ENCODE measurements at regions not wholly inside any gene's neighbourhood (a gene's known extent, or its start where the extent isn't known, plus 50 kb on each side); places are given as distances from the start of the nearest gene placed in this dataset.
"Not testable (repeated sequence)": the region's sequence is repeated elsewhere in the genome, so short reads cannot be mapped to it uniquely, and the experiment has no call there.

DNA sequence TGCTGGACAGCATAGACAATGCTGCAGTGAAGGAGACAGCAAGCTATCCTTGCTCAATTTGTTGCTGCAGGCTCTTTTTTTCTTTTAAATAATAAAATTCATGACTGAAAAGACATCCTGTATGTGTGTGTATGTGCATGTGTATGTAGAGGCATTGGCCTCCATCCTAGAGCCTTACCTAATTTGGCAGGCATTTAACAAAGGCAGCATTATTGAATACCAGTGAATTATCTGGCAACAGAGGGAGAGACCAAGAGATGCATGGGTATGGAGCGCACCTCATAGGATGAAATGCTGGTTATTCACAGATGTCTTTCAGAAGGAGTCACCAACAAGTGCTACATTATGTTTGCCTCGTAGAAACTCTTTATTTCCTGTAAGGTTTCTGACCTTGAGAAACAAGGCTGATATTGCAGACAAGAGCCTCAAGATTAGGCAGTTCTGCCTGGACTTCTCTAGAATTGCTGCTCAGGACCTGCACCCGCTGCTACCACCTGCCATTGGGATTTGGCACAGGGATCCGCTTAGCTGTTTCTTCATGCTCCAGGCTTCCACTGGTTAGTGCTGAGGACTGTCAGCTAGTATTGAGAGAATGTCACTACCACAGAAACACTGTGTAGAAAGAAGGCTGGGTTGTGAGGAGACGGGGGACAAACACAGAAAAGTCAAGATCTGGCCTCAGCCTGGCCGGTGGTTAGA is 247.7 kb upstream of the RFX3 start:
- DNase-seq, result no peak

DNA sequence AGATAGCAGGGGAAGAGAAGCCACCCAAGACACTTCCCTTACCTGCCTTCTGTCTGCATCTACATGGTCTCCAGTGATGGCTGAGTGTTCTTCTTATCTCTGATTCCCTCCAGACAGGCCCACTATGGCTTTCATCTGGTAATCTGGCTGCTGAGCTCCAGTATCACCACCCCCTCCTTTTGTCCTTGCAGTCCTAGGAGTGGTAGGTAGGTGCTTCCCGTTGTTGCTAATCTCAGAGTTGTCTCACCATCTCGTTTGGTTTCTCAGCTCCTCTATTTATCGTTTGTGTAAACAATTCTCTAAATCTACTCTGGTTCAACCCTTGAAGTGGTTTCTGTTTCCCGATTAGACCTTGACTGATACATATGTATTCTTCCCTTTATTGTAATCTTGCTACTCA is 243.8 kb upstream of the RFX3 start:
- DNase-seq, result no peak

DNA sequence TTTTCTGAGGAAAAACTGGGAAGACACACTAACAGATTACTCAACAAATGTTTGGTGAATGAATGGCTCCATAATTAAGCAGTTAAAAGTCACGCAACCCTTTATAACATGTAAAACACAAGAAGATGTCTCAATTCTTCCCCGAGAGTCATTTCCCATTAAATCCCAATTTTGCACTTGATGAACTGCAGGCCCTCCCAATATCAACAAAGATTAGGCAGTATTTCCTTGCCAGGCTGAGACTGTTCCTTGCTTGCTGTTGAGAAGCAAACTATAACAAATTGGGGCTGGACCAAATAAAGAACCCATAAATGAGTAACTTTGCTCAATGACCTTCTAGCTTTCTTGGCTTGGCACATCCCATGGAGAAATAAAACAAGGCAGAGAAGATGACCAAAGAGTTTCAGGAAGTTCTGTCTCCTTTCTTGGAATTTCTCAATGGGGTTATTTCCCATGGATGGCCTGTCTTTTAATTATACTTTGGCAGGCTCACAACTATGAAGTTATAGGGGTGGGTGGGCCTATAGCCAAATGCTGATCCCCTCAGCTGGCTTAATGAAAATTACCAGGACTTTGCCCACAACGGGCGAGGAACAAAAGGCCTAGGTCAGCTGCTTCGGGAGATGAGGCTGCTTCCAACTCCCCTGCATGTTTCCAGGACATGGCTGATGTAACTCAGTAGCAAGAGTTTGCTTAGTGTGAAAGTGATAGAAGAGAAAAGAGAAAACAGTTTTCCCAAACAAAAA is 243.1 kb upstream of the RFX3 start:
- no peak for DNase-seq

DNA sequence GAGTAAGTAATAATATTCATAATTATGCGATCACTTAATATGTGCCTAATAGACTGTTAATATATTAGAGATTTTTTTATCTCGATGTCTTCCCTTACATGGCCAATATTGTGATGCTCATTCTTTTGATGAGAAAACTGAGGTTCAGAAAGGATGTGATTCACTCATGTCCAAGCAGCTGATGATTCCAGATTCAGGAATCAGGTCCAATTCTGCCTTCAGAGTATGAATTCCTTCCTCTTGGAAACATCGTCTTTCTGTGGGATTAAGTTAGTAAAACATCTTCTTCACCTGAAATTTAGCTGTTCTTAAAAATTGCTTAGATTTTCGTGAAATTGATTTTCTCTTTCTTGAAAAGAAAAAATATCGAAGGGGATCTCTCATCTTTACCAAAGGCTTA is 242.5 kb upstream of the RFX3 start:
- DNase-seq, result no peak

DNA sequence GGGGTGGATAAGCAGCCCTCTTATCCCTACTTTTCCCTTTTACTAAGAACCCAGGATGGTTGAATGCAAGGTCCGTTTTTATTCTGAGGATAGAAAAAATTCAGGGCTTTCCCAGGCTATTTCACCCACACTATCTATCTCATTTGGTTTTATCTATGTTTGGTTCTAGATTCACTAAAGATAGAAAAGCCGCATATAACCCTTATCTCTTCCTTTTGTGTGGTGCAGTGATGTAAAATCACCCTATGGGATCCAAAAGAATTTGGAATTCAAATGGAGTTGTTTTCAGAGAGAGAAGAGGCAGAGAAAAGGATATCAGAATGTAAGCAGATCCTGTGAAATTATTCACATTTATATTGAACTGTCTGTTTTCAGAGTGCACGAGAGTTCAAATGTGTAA is 236.3 kb upstream of the RFX3 start:
- DNase-seq, result no peak

DNA sequence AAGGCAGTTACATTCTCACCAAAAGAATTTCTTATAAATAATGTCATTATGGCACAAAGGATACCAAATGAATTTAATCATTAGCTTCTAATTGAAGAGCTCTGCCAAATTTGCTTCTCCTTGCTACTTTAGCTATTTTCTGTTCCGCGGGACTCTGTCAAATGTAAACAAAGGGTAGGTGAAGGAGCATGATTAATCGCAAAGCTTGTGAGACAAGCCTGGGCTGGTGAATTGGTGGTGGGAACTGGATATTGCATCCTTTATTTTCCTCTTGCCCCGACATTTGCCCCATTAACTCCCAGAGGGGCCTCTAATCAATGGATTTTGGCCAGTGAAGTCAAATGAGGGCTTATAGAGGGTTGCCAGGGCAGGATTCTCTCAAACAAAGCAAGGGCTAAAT is 234.2 kb upstream of the RFX3 start:
- DNase-seq, result no peak

DNA sequence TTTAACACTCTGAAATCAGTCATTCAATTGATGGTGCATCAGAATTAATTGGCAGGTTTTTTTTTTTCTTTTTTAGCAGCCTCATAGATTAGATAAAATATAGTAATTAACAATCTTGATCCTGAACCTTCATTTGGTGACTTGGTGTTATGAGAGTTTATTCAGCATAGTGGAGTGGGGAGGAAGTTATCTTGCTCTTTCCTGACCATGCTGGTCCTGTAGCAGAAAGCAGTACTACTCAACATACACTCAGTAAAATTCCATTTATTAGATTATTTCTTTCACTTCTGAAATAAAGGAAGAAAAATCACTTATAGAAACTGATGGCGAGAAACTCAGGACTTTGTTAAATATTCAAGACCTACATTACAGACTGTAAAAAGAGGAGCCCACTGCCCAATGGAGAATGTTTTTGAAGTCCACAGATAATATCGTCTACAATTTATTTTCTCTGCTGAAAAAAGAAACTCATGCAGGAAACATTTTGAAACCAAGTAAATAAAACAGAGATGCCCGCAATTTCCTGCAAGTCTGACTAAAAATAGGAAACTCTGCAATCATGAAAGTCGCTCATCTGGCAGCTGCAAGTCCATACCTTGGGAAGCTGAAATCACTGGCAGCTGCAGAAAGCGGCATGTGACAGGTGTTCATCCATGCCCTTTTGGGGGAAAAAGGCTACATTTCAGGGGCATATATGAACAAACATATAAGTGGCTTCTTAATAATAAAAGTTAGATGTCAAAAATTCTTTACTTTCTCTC is 233.2 kb upstream of the RFX3 start:
- DNase-seq, result no peak

DNA sequence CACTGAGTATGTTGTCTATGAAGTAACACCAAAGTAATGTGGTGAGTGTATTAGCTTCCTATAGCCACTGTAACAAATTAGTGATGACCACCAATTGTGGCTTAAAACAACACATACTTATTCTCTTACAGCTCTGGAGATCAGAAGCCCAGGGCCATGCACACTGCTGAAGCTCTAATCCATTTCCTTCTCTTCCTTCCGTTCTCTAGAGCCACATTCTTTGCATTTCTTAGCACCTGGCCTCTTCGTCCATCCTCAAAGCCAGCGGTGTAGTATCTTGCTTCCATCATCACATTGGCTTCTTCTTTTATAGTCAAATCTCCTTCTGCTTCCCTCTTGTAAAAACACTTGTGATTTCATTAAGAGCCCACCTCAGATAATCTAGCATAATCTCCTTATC is 230.3 kb upstream of the RFX3 start:
- DNase-seq, result no peak

DNA sequence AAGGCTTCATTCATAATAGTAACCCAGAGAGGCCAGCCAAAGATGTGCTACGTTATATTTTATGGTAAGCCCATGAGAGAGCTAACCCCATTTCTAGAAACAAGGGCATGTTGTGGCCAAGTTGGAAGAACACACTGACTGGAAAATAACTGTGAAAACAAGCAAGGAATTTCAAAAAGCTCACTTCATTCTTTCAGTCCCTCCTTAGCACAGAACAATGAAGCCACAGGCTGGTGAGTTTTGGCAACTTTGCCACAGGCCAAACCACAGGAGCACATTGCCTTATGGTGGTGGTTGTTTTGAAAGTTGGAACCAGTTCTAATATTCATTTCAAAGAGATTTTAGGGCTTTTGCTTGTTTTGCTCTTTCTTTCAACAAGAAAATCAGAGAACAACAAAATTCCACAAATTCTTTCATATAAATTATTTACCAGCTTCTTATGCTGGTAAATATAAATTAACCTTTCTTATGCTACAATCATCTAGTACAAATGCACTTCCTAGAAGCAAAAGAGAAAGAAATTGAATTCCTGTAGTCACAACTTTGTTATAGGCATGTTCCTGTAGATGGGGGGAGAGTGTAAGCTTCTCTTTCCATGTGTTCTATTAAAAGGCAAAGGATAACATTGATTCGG is 225.4 kb upstream of the RFX3 start:
- no peak for DNase-seq

DNA sequence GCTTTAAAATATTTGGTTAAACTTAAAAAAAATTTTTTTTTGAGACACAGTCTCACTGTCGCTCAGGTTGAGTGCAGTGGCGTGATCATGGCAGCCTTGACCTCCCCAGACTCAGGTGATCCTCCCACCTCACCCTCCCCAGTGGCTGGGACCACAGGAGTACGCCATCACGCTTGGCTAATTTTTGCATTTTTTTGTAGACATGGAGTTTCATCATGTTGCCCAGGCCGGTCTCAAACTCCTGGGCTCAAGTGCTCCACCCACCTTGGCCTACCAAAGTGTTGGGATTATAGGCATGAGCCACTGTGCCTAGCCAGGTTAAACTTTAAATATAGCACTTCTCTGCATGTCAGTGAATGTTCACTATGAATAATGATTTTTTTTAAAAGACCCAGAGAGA is 224.5 kb upstream of the RFX3 start:
- DNase-seq, result no peak

DNA sequence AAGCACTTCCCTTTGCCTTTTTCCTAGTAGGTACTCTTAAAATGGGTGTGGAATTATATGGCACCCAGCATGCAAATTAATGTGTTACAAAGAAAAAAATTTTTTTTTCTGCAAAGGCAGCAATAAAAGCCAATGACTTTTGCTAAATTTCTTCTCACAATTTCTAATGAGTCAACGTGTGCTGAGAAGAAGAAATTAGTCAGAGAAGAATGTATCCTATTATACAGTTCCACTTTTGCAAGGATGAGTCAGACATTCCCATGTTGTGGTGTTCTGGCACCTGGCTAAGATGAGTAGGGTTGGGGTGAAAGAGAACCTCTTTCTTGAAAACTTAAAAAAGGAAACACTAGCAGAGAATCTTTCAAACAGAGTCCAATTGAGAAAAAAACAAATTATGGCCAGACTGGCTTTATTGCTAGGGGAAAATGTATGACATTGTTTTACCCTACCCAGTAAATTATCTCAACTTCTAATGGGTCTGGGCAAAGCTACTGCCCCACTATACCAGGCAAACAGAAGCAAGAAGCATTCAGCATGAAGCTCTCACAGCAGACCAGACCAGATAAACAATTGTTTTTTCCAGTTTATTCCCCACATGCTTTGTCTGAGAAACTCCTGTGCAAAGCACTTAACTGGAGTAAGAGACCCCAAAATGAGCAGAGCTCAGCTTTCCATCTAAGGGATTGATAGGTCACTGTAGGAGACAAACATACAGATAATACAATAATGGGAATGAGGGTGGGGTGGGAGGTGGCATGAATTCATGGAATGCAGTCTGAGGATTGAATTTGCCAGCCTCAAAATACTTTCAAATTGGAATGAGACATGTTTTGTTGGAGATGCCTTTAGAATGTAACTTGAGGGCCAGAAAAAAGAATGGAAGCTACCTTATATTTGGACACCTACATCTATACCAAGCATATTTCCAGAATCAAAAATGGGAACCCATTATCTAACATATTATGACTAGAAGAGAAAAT is 220.8 kb upstream of the RFX3 start:
- no peak for DNase-seq

DNA sequence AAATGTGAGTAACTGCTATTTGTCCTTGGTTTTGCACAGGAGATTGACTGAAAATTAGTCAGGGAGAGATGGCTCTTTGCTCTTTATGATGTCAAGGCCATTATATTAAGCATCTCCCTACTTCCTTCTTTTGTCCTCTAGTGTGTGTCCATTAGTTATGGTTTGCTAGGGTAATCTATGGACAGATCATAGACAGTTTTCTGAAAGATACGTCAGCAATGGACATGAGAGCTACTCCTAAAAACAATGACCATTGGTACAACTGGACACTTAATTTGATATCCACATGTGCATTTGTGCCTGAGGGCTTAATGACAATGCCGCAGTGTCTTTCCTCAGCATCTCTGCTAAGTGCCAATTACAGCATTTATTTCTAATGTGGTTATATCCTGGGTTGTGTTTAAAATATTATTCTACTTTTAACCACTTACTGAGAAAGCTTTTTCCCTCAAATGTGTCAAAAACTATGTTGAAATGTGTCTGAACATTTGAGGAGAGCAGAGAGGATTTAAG is 218.2 kb upstream of the RFX3 start:
- no peak for DNase-seq

DNA sequence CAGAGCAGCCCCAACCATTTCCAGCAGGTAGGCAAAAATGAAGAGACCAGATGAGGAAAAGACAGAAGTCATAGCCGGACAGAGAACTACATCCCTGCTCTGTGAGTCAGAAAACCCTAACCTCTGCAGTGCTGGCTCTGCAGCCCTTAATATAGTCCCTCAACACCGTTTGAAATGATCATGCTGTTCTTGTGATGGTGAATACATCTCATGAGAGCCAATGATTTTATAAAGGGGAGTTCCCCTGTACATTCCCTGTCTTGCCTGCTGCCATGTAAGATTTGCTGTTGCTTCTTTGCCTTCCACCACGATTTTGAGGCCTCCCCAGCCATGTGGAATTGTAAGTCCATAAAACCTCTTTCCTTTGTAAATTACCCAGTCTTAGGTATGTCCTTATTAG is 216.8 kb upstream of the RFX3 start:
- no peak for DNase-seq

DNA sequence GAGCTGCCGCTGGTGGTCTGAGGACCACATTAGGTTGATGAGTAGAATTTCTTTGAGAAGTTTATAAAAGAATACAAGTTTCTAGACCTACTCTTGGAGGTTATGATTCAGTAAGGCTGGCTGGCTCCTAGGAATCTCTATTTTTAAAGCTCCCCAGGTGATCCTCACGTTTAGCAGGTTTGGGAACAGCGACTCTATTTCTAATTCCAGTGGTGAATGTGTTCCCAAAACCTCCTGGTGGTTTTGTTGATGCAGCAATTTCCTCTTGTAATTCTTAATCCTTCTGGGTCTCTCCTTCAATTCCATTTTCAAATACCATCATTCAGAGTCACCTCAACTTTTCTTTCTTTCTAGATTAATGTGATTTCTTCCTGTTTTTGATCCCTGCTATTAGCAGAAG is 215.9 kb upstream of the RFX3 start:
- DNase-seq, result no peak

DNA sequence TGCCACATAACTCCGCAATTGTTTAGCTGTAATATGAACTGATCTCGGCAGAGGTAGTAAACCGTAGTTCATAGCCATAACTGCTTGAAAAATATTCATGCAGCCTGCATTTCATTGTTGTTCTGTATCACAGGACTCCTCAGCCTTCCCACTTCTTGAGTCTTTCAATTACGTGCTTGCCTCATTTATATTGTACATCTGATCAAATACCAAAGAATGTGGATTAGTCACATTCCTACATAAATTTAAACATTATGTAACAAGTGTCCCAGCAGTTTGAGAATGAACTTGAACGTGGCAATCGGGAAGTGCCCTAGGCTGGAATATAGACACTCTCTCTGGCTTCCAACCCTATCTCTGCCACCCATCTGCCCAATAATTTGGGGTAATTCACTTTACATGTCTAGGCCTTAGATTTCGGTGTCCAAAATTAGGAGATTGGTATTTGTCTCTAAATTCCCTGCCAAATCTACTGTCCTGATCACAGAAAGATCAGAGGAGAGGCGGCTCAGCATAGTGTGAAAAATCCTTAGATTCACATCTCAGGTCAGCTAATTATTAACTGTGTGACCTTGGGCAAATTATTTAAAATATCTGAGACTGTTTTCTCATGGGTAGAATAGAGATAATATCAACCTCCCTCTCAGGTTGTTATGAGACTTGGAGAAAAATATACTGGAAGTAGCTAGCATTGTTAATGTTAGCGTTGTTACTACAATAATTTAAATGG is 215.1 kb upstream of the RFX3 start:
- no peak for DNase-seq

DNA sequence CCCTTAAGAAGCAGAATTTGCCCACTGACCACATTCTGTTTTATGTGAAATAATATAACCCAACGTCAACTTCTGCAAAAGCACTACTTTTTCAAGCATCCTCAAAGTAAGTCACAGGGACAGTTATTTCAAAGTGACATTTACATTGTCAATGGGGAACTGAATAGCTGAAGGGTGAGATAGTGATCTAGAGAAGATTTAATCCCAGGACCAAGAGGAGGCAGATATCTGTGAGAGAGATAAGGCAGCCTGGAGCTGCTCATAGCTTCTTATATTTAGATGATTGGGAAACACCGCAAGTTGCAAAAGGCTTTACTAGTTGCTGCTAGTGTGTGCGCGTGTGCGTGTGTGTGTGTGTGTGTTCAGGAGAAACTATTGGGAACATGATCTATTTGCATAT is 210.4 kb upstream of the RFX3 start:
- DNase-seq, result no peak

DNA sequence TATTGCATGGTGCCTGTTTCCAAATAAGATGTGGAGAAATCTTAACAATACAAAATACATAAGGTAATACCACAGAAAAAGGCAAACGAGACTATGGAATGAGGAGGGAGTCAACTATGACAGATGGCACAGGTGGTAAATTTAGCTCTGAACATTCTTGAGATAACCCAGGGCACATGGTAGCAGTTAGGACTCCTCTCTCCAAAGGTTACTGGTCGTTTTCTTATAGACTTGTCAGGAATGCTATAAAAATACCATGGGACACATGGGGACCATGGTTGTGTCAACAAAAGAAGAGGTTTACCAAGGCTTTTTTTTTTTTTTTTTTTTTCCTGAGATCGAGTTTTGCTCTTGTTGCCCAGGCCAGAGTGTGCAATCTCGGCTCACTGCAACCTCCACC is 209.4 kb upstream of the RFX3 start:
- no peak for DNase-seq

DNA sequence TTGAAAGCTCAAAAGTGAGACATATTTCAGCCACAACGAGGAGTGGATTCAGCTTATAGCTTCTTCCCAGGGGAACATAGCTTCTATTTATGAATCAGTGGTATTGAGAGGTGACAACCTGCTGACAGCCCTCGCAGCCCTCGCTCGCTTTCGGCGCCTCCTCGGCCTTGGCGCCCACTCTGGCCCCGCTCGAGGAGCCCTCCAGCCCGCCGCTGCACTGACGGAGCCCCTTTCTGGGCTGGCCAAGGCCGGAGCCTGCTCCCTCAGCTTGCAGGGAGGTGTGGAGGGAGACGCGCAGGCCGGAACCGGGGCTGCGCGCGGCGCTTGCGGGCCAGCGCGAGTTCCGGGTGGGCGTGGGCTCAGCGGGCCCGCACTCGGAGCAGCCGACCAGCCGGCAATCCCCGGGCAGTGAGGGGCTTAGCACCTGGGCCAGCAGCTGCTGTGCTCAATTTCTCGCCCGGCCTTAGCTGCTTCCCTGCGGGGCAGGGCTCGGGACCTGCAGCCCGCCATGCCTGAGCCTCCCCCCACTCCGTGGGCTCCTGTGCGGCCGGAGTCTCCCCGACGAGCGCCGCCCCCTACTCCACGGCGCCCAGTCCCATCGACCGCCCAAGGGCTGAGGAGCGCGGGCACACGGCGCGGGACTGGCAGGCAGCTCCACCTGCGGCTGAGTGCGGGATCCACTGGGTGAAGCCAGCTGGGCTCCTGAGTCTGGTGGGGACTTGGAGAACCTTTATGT is 207.9 kb upstream of the RFX3 start:
- not testable (repeated sequence) for DNase-seq

DNA sequence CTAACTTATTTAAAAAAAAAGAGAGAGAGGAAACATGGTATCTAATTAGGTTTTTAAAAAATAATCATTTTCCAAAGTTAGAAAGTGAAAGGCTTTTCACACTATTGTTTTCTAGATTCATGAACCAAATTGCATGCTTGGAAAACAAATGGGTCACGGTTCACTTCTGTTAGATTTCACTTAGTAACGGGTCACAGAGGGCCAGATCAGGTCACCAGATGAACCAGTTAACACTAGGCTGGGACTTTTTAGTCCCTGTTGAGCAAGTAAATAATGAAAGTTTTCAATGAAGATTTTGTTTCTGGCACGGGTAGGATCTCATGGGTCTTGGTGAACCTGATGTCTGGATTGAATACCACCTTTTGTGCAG is 207.2 kb upstream of the RFX3 start:
- DNase-seq, result no peak

Data from activated T-cell treated with anti-CD3 and anti-CD28 coated beads for 4 hours (primary cell).